ENCODE measurements at regions not wholly inside any gene's neighbourhood (a gene's known extent, or its start where the extent isn't known, plus 50 kb on each side); places are given as distances from the start of the nearest gene placed in this dataset.

DNA sequence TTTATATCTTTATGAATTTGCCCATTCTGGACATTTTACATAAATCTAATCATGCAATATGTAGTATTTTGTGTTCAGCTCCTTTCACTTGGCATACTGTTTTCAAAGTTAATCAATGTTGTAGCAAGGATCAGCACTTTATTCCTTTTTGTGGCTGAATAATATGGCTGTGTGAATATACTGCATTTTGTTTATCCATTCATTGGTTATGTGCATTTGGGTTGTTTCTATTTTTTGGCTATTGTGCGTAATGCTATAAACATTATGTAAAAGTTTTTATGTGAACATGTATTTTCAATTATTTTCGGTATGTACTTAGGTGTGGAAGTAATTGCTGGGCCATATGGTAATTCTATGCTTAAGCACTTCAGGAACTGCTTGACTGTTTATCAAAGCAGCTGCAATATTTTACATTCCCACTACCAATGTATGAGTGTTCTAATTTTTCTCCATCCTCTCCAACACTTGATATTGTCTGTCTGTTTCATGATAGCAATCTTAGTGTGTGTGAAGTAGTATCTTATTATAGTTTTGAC is 101.3 kb upstream of the P2RY1 start:
- no peak for TF ChIP-seq CTCF (conservative IDR thresholded peaks at IDR 0.05)
- Mint-ChIP-seq H3K27ac (no peak overlapping the region), H3K36me3 (no peaks in the 10 kb centered on the region), H3K9me3 (no peaks in the 10 kb centered on the region), H3K27me3 (no peaks in the 10 kb centered on the region), H3K4me1 (ENCODE audit: unreplicated experiment) (no peaks in the 10 kb centered on the region), H3K4me3 (no peak overlapping the region)
- DNase-seq (ENCODE audit: extremely low spot score, unreplicated experiment), result no peak

DNA sequence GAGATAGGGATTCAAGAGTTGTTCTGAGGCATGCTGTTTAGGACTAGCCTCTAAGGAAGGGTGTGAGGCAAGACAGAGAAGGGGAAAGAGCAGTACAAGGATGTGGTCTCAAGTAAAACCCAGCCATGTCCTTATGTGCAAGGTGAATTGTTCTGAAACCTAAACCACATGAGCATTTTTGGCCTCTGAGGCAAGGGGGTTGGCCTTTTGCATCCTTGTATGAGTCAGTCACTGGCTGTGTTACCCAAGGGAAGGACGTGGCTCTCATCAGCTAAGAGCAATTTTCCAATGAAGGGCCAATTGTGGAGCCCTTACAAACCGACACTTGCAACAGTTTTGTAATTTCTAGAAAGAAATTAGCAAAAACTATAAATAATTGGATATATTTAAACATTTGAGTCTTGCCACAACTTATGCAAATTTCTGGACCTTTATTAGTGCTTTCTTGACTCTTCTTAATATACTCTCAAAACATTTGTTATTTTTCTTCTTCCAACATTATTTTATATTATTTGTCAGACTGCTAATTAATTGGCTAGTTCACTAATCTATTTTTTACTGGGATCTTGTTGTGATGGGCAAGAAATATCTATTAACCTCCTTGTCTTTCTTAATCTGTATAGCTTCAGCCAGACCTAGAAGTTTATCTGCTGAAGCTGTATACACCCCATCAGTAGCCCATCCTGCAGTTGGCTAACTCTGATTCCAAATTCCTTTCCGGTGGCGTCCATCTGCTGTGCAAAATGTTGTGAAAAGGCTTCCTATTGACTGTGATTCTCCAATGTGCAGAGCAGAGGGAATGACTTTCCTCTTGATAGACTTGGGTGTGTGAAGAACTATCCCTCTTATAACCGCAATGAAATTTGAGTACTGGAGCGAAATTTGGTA is 97.7 kb upstream of the P2RY1 start:
- no peak for TF ChIP-seq CTCF (conservative IDR thresholded peaks at IDR 0.05)
- no peak overlapping the region for H3K4me3 Mint-ChIP-seq
- DNase-seq (ENCODE audit: extremely low spot score, unreplicated experiment), result no peak
- no peak overlapping the region for H3K27ac Mint-ChIP-seq
- no peaks in the 10 kb centered on the region for H3K9me3 Mint-ChIP-seq
- H3K27me3 Mint-ChIP-seq, result no peaks in the 10 kb centered on the region
- H3K36me3 Mint-ChIP-seq, result no peaks in the 10 kb centered on the region
- no peaks in the 10 kb centered on the region for H3K4me1 Mint-ChIP-seq (ENCODE audit: unreplicated experiment)

- Mint-ChIP-seq H3K4me3 (no peak overlapping the region), H3K27me3 (no peaks in the 10 kb centered on the region), H3K9me3 (no peaks in the 10 kb centered on the region), H3K4me1 (ENCODE audit: unreplicated experiment) (no peaks in the 10 kb centered on the region), H3K27ac (no peak overlapping the region), H3K36me3 (no peaks in the 10 kb centered on the region)
- TF ChIP-seq CTCF (conservative IDR thresholded peaks at IDR 0.05), result no peak
- DNase-seq (ENCODE audit: extremely low spot score, unreplicated experiment), result no peak
Observed at GRCh38 chr3:152738656-152739055, 96.3 kb upstream of the P2RY1 start.

- Mint-ChIP-seq H3K27ac (no peak overlapping the region), H3K9me3 (no peaks in the 10 kb centered on the region), H3K36me3 (no peaks in the 10 kb centered on the region), H3K4me3 (no peak overlapping the region), H3K27me3 (no peaks in the 10 kb centered on the region), H3K4me1 (ENCODE audit: unreplicated experiment) (no peaks in the 10 kb centered on the region)
- no peak for TF ChIP-seq CTCF (conservative IDR thresholded peaks at IDR 0.05)
- no peak for DNase-seq (ENCODE audit: extremely low spot score, unreplicated experiment)
Observed at GRCh38 chr3:152742368-152743347, 92.3 kb upstream of the P2RY1 start.

- Mint-ChIP-seq H3K4me1 (ENCODE audit: unreplicated experiment) (no peaks in the 10 kb centered on the region), H3K4me3 (no peak overlapping the region), H3K27me3 (no peaks in the 10 kb centered on the region), H3K9me3 (peaks cover 11% of the 10 kb centered on the region), H3K36me3 (no peaks in the 10 kb centered on the region), H3K27ac (no peak overlapping the region)
- no peak for TF ChIP-seq CTCF (conservative IDR thresholded peaks at IDR 0.05)
- no peak for DNase-seq (ENCODE audit: extremely low spot score, unreplicated experiment)
Observed at GRCh38 chr3:152745646-152746045, 89.3 kb upstream of the P2RY1 start.

Measured in type B pancreatic cell (in vitro differentiated cells).